HL-60 (cell line): ENCODE measurements at regions not wholly inside any gene's neighbourhood (a gene's known extent, or its start where the extent isn't known, plus 50 kb on each side); places are given as distances from the start of the nearest gene placed in this dataset.

Experiments
- DNase-seq, 2 experiments: peaks; one replicate each; pipeline ENCODE4 v3.0.0-alpha.2; 2010 to 2020; ENCODE audit warnings: low read depth in 1 of 2, low spot score in 1 of 2
- H3K27ac ChIP-seq: fragments of 250-450 bp; sonication (Bioruptor Pico); replicated peaks from 2 replicates; pipeline ENCODE4 v1.5.1; 2020; ENCODE audit warnings: mild to moderate bottlenecking, moderate library complexity
- H3K27me3 ChIP-seq: fragments of 250-450 bp; sonication (Bioruptor Pico); 2 replicates; pipeline ENCODE4 v1.5.1; 2021; ENCODE audit warnings: mild to moderate bottlenecking, moderate library complexity; ENCODE audit not compliant: insufficient read depth, poor library complexity, severe bottlenecking
- H3K4me3 ChIP-seq: replicated peaks from 2 replicates; pipeline ENCODE4 v1.5.1; 2011; ENCODE audit warnings: mild to moderate bottlenecking, control low read depth, low read length; ENCODE audit not compliant: insufficient read depth
- GABPA ChIP-seq: IDR thresholded peaks from 2 replicates; pipeline ENCODE4 v1.6.1; 2012; ENCODE audit warnings: low read depth
- POLR2AphosphoS5 ChIP-seq: IDR thresholded peaks from 2 replicates; pipeline ENCODE4 v1.6.1; 2012; ENCODE audit warnings: low read depth
- SPI1 ChIP-seq: IDR thresholded peaks from 2 replicates; pipeline ENCODE4 v1.6.1; 2012; ENCODE audit warnings: low read depth, mild to moderate bottlenecking, borderline replicate concordance
- TF ChIP-seq, protein P1 (sequence below): IDR thresholded peaks from 2 replicates; pipeline ENCODE4 v1.6.1; 2012; ENCODE audit warnings: low read depth; ENCODE audit not compliant: insufficient replicate concordance
- TF ChIP-seq, protein P2 (sequence below): IDR thresholded peaks from one replicate; pipeline ENCODE4 v1.5.1; 2011; ENCODE audit warnings: low read length, control low read depth, inconsistent platforms; ENCODE audit not compliant: insufficient read depth

DNA sequence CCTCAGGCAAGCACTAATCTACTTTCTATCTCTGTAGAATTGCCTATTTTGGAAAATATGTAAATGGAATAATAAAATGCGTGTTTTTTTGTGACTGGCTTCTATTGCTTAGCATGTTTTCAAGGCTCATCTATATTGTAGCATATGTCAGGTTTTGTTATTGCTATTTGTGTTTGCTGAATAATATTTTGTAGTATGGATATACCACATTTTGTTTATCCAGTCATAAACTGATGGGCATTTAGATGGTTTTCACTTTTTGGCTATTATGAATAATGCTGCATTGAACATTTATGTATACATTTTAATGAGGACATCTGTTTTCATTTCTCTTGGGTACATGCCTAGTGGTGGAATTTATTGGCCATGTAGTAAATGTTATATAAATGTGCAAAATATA, 183.3 kb upstream of the ZP4 start:
- no peaks in the 10 kb centered on the region for H3K27me3 ChIP-seq

GRCh38 chr1:238071061-238071460, 180.3 kb upstream of the ZP4 start:
- TF ChIP-seq POLR2AphosphoS5 = no peak
- TF ChIP-seq, protein P1, sequence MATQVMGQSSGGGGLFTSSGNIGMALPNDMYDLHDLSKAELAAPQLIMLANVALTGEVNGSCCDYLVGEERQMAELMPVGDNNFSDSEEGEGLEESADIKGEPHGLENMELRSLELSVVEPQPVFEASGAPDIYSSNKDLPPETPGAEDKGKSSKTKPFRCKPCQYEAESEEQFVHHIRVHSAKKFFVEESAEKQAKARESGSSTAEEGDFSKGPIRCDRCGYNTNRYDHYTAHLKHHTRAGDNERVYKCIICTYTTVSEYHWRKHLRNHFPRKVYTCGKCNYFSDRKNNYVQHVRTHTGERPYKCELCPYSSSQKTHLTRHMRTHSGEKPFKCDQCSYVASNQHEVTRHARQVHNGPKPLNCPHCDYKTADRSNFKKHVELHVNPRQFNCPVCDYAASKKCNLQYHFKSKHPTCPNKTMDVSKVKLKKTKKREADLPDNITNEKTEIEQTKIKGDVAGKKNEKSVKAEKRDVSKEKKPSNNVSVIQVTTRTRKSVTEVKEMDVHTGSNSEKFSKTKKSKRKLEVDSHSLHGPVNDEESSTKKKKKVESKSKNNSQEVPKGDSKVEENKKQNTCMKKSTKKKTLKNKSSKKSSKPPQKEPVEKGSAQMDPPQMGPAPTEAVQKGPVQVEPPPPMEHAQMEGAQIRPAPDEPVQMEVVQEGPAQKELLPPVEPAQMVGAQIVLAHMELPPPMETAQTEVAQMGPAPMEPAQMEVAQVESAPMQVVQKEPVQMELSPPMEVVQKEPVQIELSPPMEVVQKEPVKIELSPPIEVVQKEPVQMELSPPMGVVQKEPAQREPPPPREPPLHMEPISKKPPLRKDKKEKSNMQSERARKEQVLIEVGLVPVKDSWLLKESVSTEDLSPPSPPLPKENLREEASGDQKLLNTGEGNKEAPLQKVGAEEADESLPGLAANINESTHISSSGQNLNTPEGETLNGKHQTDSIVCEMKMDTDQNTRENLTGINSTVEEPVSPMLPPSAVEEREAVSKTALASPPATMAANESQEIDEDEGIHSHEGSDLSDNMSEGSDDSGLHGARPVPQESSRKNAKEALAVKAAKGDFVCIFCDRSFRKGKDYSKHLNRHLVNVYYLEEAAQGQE = no peak
- no peak for TF ChIP-seq SPI1
- no peak for TF ChIP-seq GABPA
- TF ChIP-seq, protein P2, sequence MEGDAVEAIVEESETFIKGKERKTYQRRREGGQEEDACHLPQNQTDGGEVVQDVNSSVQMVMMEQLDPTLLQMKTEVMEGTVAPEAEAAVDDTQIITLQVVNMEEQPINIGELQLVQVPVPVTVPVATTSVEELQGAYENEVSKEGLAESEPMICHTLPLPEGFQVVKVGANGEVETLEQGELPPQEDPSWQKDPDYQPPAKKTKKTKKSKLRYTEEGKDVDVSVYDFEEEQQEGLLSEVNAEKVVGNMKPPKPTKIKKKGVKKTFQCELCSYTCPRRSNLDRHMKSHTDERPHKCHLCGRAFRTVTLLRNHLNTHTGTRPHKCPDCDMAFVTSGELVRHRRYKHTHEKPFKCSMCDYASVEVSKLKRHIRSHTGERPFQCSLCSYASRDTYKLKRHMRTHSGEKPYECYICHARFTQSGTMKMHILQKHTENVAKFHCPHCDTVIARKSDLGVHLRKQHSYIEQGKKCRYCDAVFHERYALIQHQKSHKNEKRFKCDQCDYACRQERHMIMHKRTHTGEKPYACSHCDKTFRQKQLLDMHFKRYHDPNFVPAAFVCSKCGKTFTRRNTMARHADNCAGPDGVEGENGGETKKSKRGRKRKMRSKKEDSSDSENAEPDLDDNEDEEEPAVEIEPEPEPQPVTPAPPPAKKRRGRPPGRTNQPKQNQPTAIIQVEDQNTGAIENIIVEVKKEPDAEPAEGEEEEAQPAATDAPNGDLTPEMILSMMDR = no peak
- no peak for DNase-seq
- Histone ChIP-seq H3K27me3 (no peaks in the 10 kb centered on the region), H3K4me3 (no peak overlapping the region), H3K27ac (no peak overlapping the region)

More for the DNA sequence above, 183.3 kb upstream of the ZP4 start:
- no peak overlapping the region for H3K4me3 ChIP-seq
- no peak overlapping the region for H3K27ac ChIP-seq
- no peak for DNase-seq
- no peak for TF ChIP-seq SPI1
- TF ChIP-seq POLR2AphosphoS5 = no peak
- TF ChIP-seq, protein P2 = no peak
- TF ChIP-seq GABPA = no peak
- TF ChIP-seq, protein P1 = no peak

DNA sequence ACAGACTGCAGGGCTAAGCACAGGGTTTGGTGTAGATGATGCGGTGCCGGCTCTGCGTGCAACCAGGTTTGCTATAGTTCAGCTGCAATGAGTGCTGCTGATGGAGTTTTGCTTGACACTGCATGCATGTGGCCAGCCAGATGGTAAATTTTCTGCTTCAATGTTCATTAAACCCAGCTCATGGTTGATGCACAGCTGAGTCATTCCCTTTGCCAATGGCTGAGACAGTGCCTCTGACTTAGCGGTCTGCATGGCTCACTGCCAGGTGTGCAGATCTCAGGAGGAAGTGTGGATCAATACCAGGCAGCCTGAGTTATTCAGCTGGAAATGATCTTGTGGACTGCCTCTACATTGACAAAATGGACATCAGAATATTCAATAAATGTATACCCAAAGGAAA, 172.7 kb upstream of the ZP4 start:
- no peak overlapping the region for H3K4me3 ChIP-seq
- no peak for DNase-seq
- H3K27me3 ChIP-seq = no peaks in the 10 kb centered on the region
- TF ChIP-seq SPI1 = no peak
- TF ChIP-seq POLR2AphosphoS5 = no peak
- no peak for TF ChIP-seq GABPA
- TF ChIP-seq, protein P2 = no peak
- TF ChIP-seq, protein P1 = no peak
- no peak overlapping the region for H3K27ac ChIP-seq
